GM19328 (cell line): ENCODE measurements at regions not wholly inside any gene's neighbourhood (a gene's known extent, or its start where the extent isn't known, plus 50 kb on each side); places are given as distances from the start of the nearest gene placed in this dataset.

ENCODE experiments used
- ATAC-seq: cut with Tn5 transposase; IDR thresholded peaks from one replicate; pipeline ENCODE4 v1.9.1; 2021; ENCODE audit warnings: mild to moderate bottlenecking, moderate library complexity; ENCODE audit not compliant: unreplicated experiment

DNA sequence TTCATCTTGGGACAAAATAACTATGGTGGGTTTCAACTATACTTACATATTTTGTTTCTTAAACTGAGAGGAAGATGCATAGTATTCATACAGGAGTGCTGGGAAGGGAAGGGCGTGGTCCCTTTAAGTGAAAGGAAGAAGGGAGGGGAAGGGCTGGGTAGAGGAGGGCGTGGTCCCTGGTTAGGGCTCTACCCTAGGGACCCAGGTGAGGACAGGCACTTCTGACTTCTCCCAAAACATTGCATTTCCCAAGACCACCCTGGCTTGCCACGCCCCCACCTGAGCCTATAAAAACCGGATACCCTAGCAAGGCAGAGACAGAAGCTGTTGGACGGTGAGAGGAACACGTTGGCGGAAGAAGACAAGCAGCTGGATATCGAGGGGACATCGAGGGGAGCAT, 157.6 kb upstream of the PLXNA4 start:
- no peak for ATAC-seq

DNA sequence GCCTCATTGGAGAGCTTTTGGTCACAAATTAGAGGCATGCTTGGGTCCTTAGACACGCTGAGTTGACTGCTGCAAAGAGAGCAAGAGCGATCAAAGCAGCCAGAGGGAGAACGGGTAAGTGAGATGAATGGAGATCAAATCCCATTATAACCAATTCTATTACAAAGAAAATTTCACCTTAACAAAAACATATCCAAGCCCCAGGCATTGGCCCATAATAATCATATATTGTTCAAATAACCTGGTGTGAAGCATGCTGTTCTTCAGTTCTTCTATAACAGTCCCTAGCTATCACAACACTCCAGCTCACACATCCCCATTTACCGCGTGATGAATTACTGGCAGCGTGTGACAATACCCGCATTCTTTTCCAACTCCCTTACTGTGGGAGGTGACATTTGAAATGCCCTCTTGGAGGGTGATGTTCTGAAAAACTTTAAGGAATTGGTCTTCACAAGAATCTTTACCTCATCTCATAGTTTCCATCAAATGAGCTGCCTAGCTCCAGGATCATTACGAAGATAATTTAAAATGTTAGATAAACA, 156.1 kb upstream of the PLXNA4 start:
- ATAC-seq: no peak

DNA sequence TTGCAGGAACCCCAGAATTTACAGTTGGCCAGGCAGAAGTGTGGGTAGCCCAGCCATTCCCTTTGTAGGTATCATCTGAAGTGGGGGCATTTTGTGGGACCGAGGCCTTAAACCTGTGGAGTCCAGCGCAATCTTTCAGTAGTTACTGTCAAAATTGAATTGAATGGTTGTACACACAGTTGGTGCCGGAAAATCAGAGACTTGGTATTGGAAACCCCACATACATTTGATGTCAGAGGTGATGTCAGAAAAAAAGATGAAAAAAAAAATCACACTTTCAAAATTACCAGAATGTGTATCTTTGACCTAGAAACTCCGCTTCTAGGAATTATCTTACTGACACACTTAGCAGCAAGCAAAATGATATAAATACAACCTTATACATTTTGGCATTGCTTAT, 153.8 kb upstream of the PLXNA4 start:
- ATAC-seq: no peak

DNA sequence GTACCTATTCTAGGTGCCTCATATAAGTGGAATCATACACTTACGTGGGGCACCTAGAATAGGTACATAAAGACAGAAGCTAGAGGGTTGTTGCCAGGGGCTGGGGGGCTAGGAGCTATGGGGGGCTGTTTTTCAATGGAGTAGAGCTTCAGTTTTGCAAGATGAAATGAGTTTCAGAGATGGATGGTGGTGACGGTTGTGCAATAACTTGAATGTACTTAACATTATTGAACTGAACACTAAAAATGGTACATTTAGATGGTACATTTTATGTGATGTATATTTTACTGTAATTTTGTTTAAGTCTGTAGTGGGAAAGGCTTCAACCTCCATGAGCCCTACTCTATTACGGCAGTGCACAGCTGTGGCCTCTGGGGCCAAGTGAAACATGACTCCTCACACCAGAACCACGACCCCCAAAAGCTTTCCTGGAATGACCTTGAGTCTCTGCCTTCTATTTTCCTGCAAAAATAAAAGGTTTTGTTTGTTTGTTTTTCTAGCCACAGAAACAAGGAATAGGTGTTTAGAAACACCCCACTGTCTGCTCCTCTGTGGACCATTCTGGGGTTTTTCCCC, 147.3 kb upstream of the PLXNA4 start:
- no peak for ATAC-seq

DNA sequence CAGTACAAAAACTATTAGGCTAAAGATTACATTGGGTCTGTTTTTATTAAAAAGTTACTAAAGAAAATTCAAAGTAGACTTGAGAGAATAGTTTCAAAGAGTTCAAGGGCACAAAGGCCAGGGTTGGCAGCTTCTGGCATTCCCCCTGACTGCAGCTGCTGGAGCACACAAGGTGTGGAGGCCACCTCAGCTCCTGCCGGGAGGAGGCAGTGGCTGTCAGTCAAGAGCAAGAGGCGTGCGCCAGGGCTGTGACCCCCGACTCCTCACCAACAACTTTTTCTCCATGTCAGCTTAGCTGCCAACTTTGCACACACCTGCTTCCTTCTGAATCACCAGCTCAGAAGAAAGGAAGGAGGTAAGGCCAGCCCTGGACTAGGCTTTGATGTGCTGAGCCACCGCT, 144.6 kb upstream of the PLXNA4 start:
- ATAC-seq: no peak

DNA sequence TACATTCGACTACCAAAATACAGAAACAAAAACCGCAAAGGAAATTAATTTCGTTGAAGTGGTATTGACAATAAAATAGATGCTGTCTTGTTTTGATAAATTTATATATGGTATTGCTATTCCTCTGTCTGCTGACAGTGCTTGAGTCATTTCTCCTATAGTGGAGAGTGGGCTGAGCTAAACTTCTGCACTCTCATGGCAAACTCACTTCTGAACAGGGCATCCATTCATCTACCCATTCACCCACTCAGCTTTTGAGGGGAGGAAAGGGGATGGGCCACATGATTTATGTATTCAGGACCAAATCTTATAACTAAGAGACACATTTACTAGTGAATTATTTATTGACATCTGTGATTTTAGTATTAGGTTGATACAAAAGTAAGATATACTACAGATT, 137.6 kb upstream of the PLXNA4 start:
- no peak for ATAC-seq

DNA sequence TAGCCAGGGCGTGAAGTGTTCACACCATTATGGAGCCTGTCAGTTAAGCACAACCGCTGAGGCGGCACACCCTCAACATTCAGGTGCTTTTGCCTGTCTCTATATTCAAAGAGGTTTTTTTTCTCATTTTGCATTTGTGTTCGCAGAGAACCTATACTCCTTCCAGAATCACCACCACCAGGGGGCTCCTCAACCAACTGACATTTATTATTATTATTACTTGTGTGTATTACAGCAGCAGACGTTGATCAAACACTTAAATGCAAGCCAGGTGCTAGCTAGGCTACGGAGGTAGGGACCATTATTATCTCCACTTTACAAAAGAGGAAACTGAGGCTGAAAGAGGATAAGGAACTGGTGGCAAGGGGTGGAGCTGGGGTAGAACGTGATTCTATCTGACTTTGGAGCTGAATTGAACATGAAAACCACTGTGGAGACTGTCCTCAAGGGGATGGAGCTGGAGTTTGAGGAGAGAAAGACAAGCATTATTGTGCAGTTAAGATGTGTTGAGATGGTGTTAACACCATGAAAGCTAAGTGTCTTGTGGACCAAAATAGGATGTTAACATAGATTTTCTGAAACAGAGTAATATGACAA, 133.8 kb upstream of the PLXNA4 start:
- ATAC-seq: no peak

DNA sequence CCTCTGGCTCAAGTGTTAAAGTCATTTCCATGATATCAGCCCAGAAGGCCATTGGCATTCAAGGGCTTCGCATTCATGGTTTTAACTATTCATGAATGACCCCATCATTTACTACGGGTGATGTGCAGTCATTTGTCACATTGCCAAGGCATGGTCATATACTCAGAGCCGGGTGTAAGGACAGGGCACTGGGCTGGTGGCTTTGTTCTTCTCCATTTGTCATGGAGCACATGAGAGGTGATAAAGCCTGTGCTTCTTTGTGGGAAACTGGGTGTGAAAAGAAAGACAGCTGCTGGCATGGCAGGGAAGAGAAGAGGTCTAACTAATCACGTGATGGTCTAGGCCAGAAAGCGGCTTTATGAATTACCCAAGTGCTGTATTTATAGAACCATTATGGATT, 132.2 kb upstream of the PLXNA4 start:
- ATAC-seq: no peak

DNA sequence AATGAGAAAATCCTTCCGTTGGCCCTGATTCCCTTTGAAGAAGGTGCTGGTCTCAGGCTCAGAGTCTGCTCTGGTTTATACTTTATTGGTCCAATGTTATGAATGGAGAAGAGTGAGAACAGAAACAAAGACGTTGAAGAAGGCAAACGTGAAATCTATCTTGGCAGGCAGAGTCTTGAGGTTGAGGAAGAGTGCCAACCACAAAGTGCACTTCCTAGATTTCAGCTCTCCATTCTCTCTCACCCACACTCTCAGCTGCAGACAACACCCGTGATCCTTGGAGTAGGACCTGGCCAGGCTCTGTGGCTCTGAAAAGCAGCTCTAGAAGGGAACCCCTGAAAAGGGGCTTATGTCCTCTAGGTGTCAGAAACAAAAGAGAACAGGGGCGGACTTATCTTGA, 128.9 kb upstream of the PLXNA4 start:
- ATAC-seq: no peak

DNA sequence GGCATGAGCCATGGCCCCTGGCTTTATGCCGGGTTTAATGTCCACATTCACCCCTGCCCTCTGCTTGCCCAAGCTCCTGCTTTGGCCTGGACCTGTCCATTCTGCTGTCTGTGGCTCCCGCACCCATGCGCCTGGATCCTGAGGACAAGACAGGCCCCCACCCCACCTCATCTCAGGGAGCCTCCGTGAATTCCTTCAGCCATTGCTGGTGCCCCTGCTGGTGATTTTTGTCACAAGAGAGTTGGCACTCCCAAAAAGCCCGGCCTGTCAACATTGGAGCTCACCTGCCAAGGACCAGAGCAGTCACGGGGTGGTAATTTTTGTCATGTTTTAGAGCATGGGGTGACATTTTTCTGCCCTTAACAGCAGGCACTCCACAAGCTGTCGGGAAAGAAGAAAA, 127.5 kb upstream of the PLXNA4 start:
- ATAC-seq: no peak

DNA sequence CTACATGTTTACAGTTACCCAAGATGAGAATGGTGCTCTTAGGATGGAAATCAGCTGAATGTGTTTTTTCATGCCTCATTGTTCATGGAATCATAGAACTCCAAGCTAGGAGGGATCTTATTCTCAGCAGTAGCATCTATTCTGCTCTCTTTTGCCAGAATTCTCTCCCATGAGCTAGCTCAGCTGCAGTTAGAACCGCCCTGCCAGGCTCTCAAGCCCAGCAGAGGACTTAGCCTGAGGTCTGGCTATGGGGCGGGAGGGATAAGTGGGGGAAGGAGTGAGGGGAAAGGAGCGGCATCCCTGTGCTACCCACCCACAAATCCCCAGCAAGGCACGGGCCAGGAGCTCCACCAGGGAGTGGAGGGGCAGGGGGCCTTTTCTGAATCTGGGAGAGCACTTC, 120.7 kb upstream of the PLXNA4 start:
- no peak for ATAC-seq

DNA sequence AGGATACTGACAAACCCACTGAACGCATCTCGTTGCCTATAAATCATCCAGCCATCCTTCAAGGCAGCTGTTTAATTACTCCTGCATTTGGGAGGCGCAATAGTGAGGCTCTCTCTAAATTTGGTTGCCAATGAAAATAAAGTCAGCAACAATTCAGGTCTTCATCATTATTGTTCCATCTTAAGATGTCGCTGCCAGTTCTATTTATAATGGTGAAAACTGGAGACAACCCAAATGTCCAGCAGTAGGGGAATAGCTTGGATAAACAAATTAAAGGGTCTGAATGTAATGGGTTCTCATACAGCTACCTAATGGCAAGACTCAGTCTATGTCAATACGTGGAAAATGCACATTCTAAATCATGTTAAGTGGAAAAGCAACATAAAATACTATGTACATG, 120.1 kb upstream of the PLXNA4 start:
- no peak for ATAC-seq

DNA sequence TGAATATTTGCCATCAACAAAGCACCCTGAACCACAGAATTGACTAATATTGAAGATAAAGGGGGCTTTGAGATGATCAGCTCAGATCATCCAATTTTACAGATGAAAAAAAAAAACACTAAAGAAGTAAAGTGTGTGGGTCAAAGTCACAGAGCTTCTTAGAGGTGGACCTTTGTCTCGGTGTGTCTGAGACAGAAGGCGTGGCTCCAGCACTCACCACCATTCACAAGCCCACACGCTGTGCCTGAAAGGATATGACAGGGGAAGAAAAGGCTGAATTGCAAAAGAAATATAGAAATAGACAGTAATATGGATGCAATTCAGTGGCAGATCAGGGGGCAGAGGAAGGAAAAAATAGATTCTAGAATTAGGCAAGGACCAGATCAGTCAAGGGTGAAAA, 114.9 kb upstream of the PLXNA4 start:
- ATAC-seq: no peak

DNA sequence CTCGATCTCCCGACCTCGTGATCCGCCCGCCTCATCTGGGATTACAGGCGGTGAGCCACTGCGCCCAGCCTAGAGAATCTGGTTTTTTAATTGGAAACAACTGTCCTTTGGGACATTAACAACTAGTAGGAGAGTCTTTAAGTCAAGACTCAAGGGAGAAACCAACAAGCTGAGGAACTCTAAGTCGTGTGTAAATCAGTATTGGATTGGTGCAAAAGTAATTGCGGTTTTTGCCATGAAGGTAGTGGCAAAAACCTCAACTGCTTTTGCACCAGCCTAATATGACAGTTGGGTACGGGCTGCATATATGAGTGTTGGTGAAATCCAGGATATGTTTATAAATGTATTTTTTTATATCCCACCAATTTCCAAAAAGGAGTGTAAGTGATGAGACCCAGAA, 113.9 kb upstream of the PLXNA4 start:
- no peak for ATAC-seq

DNA sequence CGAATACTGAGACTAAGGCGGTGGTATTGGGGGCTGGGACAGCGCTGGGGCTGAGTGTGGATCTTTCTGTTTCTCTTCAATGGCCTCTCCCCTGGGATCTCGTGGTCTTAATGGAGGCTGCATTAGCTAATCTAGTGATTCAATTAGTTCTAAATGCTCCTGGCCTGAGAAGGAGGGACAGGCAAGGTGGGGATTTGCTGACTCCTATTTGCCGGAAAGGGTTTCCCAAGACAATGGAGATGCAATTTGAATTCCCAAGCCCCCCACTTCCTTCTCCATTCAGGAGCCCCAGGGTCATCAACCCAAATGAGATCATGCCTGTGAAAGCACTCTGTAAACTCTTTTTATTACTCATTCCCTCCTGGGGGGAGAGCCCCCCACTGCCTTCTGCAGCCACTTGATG, 111.7 kb upstream of the PLXNA4 start:
- no peak for ATAC-seq

DNA sequence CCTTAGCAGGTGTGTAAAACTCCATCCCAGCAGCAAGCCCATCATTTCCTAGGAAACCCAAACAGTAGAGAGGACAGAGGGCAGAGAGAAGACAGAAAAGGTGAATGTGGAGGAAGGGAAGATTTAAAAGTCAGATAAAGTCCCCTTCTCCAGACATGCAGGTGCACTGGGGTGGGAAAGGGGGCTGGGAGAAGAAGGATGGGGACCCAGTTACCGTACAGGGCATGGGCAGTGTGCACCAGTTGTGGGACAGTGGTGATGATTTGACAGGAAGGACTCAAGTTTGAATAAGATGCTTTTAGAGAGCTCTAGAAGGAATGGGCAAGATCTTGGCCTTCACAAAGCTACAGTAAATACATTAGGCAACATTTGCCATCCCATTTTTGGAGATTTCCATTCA, 110.7 kb upstream of the PLXNA4 start:
- ATAC-seq: no peak

DNA sequence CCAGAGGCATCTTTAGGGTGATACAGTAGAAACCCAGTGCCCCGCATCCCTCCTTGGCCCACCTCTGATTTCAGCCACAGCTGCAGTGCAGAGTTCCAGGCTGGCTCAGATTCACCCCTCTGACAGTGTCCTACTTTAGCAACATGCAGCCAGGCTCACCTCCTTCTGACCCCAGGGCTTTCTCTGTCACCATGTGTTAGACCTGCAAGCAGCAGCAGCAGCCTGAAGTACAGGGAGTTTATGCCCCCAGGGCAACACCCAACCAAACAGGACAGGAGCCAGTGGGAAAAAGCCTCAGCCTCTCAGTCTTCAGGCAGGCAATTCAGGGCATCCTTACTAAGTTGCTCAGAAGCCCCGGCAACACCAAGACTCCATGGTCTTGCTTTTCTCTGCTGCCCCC, 109.0 kb upstream of the PLXNA4 start:
- no peak for ATAC-seq

DNA sequence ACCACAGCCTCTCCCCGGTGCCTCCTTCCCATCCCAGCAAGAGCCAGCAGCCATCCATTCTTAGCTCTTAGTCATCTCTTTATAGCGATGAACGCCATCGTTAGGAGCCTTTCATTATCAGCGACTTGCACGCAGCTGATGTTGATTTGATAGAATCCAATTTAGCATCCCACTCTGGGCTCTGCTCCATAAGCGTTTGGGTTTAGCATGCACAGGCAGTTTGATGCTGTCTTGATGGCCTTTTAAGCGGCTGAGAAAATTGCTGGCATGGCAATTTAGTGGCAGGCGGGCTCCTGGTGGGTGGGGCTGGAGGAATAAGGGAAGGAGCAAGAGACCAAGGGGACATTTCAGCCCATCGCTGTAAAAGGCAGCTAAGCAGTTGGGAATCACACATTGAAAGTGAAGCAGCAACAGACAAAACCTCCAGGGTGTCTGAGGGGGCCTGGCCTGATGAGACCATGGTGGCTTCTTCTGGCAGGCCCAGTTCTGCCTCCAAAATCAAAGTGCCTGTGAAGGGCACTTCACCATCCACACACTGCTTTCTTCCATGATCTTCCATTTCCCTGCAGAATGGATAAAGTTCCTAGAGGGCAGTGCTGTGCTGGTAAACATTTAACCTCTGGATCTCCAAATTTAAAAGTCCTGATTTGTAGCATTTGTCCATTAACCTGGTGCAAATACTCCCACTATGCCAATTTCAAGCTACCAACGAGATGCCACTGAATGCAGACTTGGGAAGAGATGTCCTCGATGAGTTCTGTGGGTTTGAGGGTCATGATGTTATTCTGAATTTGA, 107.8 kb upstream of the PLXNA4 start:
- no peak for ATAC-seq

DNA sequence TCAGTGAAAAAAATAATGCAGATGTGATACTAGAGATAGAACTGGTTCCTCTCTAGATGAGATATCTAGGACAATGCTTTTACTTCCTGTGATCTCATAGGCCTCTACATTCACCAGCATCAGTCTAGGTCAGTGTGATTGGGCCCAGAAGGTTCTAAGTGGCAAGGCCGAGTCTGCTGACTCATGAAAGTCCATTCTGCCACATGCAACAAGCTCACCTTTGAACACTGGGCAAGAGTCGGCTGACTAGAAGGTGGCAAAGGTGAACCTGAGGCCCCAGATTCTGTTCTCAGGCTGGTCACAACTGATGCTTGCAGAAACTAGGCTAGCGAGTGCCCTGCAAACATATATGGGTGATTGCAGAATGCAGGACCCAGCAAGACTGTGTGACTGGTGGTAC, 105.7 kb upstream of the PLXNA4 start:
- no peak for ATAC-seq

DNA sequence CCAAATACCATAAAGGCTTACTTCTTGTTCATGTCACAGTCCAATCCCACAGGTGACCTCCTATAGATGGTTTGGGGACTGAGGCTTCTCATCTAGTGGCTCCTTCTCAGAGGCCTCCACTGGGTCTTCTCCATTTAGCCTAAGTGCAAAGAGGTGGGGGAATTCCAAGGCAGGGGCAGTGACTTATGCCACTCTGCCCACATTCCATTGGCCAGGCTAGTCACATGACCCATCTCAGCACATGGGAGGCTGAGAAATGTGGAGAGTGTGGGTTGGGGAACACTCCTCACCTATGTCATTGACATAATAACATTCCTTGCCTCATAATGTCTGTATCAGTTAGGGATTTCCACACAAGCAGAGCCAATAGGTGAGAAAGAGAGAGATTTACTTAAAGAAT, 104.3 kb upstream of the PLXNA4 start:
- ATAC-seq: no peak

DNA sequence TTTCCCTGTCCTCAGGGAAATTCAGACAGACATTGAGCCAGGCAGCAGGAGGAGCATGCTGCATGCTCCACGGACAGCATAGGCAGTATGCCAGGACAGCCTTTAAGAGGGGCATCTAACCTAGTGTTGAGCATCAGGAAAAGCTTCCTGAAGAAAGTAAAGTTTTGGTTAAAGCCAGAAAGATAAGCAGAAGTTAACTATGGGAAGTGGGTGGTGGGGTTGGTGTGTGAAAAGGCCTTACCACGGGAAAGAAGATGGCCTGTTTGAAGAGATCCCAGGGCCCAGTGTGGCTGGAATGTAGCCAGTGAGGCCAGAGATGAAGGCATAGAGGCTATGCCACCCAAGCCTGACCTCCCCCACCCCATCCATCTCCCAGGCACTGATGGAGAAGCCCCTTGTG, 102.4 kb upstream of the PLXNA4 start:
- no peak for ATAC-seq

DNA sequence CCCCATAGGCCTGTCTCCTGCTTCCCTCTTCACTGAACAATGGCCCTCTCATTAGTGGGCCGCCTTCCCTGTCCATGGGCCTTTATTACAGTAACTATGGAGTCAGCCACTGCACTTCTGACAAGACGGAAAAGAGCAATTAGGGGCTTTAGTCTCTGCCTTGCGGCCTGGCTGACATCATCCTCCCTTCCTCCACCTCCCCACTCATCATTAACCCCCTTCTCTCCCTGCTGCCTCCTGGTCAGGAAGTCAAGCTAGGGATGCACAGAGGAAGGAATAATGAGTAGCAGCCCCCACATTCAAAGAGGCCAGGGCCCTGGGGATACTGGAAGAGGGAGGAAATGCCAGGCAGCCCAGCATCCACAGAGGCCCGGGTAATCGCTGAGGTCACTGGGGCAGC, 101.6 kb upstream of the PLXNA4 start:
- ATAC-seq: no peak
